ENCODE measurements at regions not wholly inside any gene's neighbourhood (a gene's known extent, or its start where the extent isn't known, plus 50 kb on each side); places are given as distances from the start of the nearest gene placed in this dataset.

DNA sequence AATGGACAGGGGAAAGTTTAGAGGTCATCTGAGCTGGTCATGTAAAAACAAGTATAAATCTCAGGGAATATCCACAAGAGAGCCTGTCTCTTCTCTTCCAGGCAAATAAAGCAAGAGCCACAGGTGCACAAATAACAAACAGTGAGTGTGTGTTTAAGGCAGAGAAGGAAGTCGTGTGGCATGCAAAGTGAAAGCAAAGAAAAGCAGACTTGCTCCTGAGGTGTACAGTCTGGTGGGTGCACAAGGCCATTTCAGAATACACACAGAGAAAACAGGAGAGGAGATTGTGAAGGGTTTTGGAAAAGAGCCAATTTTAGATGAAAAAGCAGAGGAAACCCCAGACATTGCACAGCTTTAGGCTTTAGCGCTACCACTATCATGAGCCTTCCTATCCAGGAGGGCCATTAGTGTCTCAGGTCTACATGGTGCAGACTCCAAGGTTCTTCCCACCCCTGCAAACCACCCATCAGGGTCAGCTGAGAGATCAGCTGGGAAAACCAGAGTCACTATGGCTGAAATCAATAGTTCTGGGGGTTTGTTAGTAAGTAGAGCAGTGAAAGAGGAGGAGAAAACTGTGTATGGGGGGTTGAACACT is 355.8 kb downstream of the KLHL4 start:
- no peak overlapping the region for H3K4me3 ChIP-seq (ENCODE audit: low read depth, low read length)
- in situ Hi-C loops (cut with HindIII; ENCODE audit: low sequenced_read_pairs) = no loop called here
- DNase-seq (ENCODE audit: low read depth, low spot score) = no peak
- TF ChIP-seq, protein P1, sequence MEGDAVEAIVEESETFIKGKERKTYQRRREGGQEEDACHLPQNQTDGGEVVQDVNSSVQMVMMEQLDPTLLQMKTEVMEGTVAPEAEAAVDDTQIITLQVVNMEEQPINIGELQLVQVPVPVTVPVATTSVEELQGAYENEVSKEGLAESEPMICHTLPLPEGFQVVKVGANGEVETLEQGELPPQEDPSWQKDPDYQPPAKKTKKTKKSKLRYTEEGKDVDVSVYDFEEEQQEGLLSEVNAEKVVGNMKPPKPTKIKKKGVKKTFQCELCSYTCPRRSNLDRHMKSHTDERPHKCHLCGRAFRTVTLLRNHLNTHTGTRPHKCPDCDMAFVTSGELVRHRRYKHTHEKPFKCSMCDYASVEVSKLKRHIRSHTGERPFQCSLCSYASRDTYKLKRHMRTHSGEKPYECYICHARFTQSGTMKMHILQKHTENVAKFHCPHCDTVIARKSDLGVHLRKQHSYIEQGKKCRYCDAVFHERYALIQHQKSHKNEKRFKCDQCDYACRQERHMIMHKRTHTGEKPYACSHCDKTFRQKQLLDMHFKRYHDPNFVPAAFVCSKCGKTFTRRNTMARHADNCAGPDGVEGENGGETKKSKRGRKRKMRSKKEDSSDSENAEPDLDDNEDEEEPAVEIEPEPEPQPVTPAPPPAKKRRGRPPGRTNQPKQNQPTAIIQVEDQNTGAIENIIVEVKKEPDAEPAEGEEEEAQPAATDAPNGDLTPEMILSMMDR (IDR thresholded peaks at IDR 0.05; ENCODE audit: low read depth, low read length) = no peak

DNA sequence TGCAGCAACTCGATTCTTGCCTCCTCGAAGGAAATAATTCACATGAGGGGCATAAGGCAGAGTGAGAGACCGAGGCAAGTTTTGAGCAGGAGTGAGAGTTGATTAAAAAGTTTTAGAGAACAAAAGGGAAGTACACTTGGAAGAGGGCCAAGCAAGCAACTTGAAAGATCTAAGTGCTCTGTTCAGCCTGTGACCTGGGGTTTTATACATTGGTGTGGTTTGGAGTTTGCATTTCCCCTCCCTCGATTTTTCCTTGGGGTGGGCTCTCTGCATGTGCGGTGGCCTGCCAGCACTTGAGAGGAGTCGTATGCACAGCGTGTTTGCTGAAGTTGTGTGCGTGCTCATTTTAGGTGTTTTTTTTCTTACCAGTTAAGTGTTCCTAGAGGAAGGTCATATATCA is 356.4 kb downstream of the KLHL4 start:
- no peak for DNase-seq (ENCODE audit: low read depth, low spot score)
- TF ChIP-seq, protein P1 (IDR thresholded peaks at IDR 0.05; ENCODE audit: low read depth, low read length) = no peak
- H3K4me3 ChIP-seq (ENCODE audit: low read depth, low read length) = no peak overlapping the region

DNA sequence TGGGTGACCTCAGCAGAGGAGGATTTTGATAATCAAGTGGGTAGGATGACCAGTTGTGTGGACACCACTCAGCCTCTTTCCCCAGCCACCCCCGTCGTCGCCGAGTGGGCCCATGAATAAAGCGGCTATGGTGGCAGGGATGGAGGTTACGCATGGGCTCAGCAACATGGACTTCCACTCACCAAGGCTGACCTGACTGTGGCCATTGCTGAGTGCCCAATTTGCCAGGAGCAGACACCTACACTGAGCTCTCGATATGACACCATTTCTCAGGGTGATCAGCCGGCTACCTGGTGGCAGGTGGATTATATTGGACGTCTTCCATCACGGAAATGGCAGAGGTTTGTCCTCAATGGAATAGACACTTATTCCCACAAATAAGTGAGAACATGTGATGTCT is 361.3 kb downstream of the KLHL4 start:
- in situ Hi-C loops (cut with HindIII; ENCODE audit: low sequenced_read_pairs) = no loop called here
- H3K4me3 ChIP-seq (ENCODE audit: low read depth, low read length) = no peak overlapping the region
- TF ChIP-seq, protein P1 (IDR thresholded peaks at IDR 0.05; ENCODE audit: low read depth, low read length) = no peak
- no peak for DNase-seq (ENCODE audit: low read depth, low spot score)

More for the DNA sequence above, 356.4 kb downstream of the KLHL4 start:
- in situ Hi-C loops (cut with HindIII; ENCODE audit: low sequenced_read_pairs) = no loop called here

DNA sequence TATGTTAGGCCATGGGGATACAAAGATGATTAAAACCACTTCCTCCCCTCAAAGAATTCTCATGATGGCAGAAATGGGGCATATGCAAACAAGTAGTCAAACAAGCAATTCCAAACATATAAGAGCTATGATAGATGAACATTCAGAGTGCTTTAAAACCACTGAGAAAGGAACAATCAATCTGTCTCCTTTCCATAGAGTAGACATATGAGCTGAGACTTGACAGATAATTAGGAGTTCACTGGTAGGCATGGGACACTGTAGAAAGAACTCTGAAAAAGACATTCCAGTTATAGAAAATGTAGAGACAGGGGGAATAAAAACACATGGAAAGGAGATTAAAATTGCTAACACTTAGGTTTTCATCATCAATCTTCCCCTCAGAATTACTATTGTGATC is 372.8 kb downstream of the KLHL4 start:
- in situ Hi-C loops (cut with HindIII; ENCODE audit: low sequenced_read_pairs) = no loop called here
- H3K4me3 ChIP-seq (ENCODE audit: low read depth, low read length) = no peak overlapping the region
- DNase-seq (ENCODE audit: low read depth, low spot score) = no peak
- TF ChIP-seq, protein P1 (IDR thresholded peaks at IDR 0.05; ENCODE audit: low read depth, low read length) = no peak

DNA sequence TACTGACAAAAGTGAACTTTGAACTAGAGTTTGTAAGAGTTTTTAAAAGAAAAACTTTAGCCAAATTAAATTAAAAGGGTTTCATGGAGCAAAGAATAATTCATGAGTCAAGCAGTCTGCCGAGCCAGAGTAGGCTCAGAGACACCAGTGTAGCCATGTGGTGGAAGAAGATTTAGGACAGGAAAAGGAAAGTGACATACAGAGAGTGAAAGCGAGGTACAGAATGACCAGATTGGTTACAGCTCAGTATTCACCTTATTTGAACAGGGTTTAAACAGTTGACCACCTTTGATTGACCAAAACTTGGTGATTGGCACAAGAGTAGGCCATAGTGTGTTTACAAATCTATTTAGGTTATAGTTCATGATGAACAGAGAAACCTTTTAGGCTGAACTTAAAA is 377.8 kb downstream of the KLHL4 start:
- no peak overlapping the region for H3K4me3 ChIP-seq (ENCODE audit: low read depth, low read length)
- in situ Hi-C loops (cut with HindIII; ENCODE audit: low sequenced_read_pairs) = no loop called here
- no peak for DNase-seq (ENCODE audit: low read depth, low spot score)
- TF ChIP-seq, protein P1 (IDR thresholded peaks at IDR 0.05; ENCODE audit: low read depth, low read length) = no peak

DNA sequence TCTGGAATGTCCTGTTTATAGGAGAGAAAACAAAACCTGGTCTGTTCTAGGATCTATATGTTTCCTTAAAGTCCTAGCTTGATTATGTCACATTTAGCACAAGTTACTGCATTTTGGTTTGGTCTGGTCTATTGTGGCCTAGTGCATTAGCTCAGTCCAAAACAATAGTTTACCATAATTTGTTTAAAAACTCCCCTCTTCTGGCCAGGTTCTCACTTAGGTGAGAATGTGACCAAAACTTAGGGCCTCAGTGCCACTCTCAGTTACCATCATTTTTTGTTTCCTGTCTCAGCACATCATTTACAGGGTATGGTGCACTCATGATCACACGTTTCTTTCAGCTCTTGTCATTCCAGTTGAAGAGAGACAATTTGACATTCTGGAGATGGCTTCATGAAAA is 378.5 kb downstream of the KLHL4 start:
- no peak for DNase-seq (ENCODE audit: low read depth, low spot score)
- in situ Hi-C loops (cut with HindIII; ENCODE audit: low sequenced_read_pairs) = no loop called here
- TF ChIP-seq, protein P1 (IDR thresholded peaks at IDR 0.05; ENCODE audit: low read depth, low read length) = no peak
- H3K4me3 ChIP-seq (ENCODE audit: low read depth, low read length) = no peak overlapping the region

Measured in astrocyte of the spinal cord (primary cell).